RWPE2 (cell line): ENCODE measurements at regions not wholly inside any gene's neighbourhood (a gene's known extent, or its start where the extent isn't known, plus 50 kb on each side); places are given as distances from the start of the nearest gene placed in this dataset.

Source experiments
- ATAC-seq: fragments of 200-7000 bp; cut with Tn5 transposase; 3 replicates; pipeline ENCODE4 v1.9.1; 2021; ENCODE audit warnings: low read depth
- DNase-seq: peaks from one replicate; pipeline ENCODE4 v3.0.0-alpha.2; 2020; ENCODE audit warnings: low spot score
- H3K27ac ChIP-seq: fragments of 450-650 bp; 2 replicates; pipeline ENCODE4 v1.5.1; 2017; ENCODE audit warnings: mild to moderate bottlenecking; ENCODE audit not compliant: poor library complexity, severe bottlenecking
- H3K27me3 ChIP-seq: fragments of 250-450 bp; sonication (Bioruptor Pico); 2 replicates; pipeline ENCODE4 v1.5.1; 2021; ENCODE audit warnings: mild to moderate bottlenecking, moderate library complexity; ENCODE audit not compliant: insufficient read depth, poor library complexity, severe bottlenecking
- H3K36me3 ChIP-seq: fragments of 250-450 bp; sonication (Bioruptor Pico); 2 replicates; pipeline ENCODE4 v1.5.1; 2020; ENCODE audit warnings: low read depth, mild to moderate bottlenecking, moderate library complexity
- H3K4me1 ChIP-seq: fragments of 250-450 bp; sonication (Bioruptor Pico); 2 replicates; pipeline ENCODE4 v1.5.1; 2021; ENCODE audit warnings: mild to moderate bottlenecking, moderate library complexity; ENCODE audit not compliant: insufficient read depth, poor library complexity, severe bottlenecking
- H3K4me3 ChIP-seq: fragments of 250-450 bp; sonication (Bioruptor Pico); 2 replicates; pipeline ENCODE4 v1.5.1; 2021; ENCODE audit warnings: mild to moderate bottlenecking, moderate library complexity; ENCODE audit not compliant: severe bottlenecking
- H3K9me3 ChIP-seq: fragments of 250-450 bp; sonication (Bioruptor Pico); 2 replicates; pipeline ENCODE4 v1.5.1; 2021; ENCODE audit warnings: mild to moderate bottlenecking, moderate library complexity; ENCODE audit not compliant: severe bottlenecking
- TF ChIP-seq, protein P1 (sequence below): fragments of 450-650 bp; IDR thresholded peaks from one replicate; pipeline ENCODE4 v1.5.1; 2017; ENCODE audit warnings: mild to moderate bottlenecking, moderate library complexity; ENCODE audit not compliant: poor library complexity, severe bottlenecking

DNA sequence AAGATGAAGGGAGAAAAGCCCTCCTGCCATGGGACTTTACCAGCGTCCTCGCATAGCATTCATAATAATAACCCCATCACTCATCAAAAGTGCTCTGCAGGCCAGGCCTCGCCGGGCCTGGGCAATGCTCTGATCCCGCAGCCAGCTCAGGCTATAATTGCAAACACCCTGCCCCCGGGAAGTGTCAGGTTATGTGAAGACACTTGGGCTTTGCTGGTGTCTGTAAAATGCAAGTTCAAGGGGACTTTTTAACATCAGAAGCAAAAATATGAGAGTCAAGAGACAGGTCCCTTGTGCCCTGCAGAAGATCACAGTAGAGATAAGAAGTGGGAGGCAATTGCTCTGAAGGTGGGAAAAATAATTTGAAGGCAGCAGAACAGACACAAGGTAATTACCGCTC is 381.0 kb downstream of the MAFB start:
- Histone ChIP-seq H3K9me3 (no peaks in the 10 kb centered on the region), H3K36me3 (no peaks in the 10 kb centered on the region), H3K4me3 (no peak overlapping the region), H3K4me1 (no peaks in the 10 kb centered on the region), H3K27me3 (no peaks in the 10 kb centered on the region), H3K27ac (no peak overlapping the region)
- ATAC-seq (no peak; the same call in 2 of the 3 replicates), DNase-seq (no peak)
- TF ChIP-seq, protein P1, sequence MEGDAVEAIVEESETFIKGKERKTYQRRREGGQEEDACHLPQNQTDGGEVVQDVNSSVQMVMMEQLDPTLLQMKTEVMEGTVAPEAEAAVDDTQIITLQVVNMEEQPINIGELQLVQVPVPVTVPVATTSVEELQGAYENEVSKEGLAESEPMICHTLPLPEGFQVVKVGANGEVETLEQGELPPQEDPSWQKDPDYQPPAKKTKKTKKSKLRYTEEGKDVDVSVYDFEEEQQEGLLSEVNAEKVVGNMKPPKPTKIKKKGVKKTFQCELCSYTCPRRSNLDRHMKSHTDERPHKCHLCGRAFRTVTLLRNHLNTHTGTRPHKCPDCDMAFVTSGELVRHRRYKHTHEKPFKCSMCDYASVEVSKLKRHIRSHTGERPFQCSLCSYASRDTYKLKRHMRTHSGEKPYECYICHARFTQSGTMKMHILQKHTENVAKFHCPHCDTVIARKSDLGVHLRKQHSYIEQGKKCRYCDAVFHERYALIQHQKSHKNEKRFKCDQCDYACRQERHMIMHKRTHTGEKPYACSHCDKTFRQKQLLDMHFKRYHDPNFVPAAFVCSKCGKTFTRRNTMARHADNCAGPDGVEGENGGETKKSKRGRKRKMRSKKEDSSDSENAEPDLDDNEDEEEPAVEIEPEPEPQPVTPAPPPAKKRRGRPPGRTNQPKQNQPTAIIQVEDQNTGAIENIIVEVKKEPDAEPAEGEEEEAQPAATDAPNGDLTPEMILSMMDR, result no peak

- Histone ChIP-seq H3K36me3 (no peaks in the 10 kb centered on the region), H3K27ac (no peak overlapping the region), H3K27me3 (no peaks in the 10 kb centered on the region), H3K4me3 (no peak overlapping the region), H3K9me3 (no peaks in the 10 kb centered on the region), H3K4me1 (no peaks in the 10 kb centered on the region)
- TF ChIP-seq, protein P1, result no peak
- DNase-seq (no peak), ATAC-seq (no peak)
Measured at GRCh38 chr20:40307268-40307667, 381.8 kb downstream of the MAFB start.

DNA sequence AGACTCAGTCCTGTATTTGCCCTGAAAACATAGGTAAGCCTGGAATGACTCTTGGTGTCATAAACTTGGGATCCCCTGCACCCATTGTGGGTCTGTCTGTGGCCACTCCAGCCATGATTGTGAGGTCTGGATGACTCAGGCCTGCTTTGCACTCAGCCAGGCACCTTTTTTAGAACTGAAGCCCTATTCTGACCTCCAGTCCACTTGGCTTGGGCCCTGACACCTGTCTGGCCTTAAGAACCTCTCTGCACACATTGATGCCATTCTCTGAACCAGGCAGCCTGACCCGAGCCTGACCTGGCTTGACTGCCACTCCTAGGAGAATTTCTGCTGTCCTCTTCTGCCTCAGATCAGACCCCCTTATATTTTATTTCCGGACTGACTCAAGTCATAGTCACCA is 383.7 kb downstream of the MAFB start:
- TF ChIP-seq, protein P1, result no peak
- Histone ChIP-seq H3K4me3 (no peak overlapping the region), H3K9me3 (no peaks in the 10 kb centered on the region), H3K27me3 (no peaks in the 10 kb centered on the region), H3K36me3 (no peaks in the 10 kb centered on the region), H3K27ac (no peak overlapping the region), H3K4me1 (no peaks in the 10 kb centered on the region)
- ATAC-seq (no peak), DNase-seq (no peak)

GRCh38 chr20:40304119-40304613 is 384.9 kb downstream of the MAFB start:
- Histone ChIP-seq H3K4me3 (no peak overlapping the region), H3K27me3 (no peaks in the 10 kb centered on the region), H3K27ac (no peak overlapping the region), H3K4me1 (no peaks in the 10 kb centered on the region), H3K36me3 (no peaks in the 10 kb centered on the region), H3K9me3 (no peaks in the 10 kb centered on the region)
- DNase-seq (no peak), ATAC-seq (no peak)
- TF ChIP-seq, protein P1, result no peak

DNA sequence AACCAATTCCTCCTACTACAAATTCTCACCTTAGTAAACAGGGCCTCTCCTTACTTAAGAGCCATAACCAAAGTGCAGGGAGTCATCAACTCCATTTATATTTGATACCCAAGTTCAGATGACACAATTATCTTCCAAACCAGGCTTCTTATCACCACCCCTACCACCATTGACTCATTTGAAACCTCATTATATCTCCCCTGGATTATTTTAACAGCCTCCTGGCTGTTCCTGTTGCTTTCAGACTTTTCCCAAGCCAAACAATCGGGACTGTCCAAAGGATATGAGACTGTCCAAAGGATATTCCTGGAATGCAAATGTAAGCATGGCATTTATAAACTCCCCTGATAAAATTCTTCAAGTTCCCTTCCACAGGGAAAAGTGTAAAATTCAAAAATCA is 394.3 kb downstream of the MAFB start:
- H3K36me3 ChIP-seq, result no peaks in the 10 kb centered on the region
- H3K9me3 ChIP-seq, result peaks cover 7% of the 10 kb centered on the region
- H3K4me1 ChIP-seq, result no peaks in the 10 kb centered on the region
- H3K27me3 ChIP-seq, result peaks cover 3% of the 10 kb centered on the region
- no peak for DNase-seq
- ATAC-seq, result no peak
- no peak overlapping the region for H3K27ac ChIP-seq
- TF ChIP-seq, protein P1, result no peak
- H3K4me3 ChIP-seq, result no peak overlapping the region
